Heart right ventricle (tissue), 16 donors: ENCODE measurements at regions not wholly inside any gene's neighbourhood (a gene's known extent, or its start where the extent isn't known, plus 50 kb on each side); places are given as distances from the start of the nearest gene placed in this dataset.

Source experiments
- ATAC-seq, 8 donors: fragments of 200-7000 bp; cut with Tn5 transposase; one replicate each; pipeline ENCODE4 v1.9.1; 2020; ENCODE audit warnings: mild to moderate bottlenecking in 8 of 8, moderate library complexity in 8 of 8, moderate number of reproducible peaks in 1 of 8
- DNase-seq, 2 donors: peaks; one replicate each; pipeline ENCODE4 v3.0.0-alpha.2; 2020
- H3K27ac ChIP-seq, 10 donors: fragments of 200-600 bp; sonication (generic) in 2 of 10; one replicate each; pipeline versions ENCODE4 v1.5.0 to v1.8.0; 2020 to 2022; ENCODE audit warnings: mild to moderate bottlenecking in 3 of 10
- H3K27me3 ChIP-seq, 7 donors: fragments of 200-600 bp; one replicate each; pipeline ENCODE4 v1.8.0; 2021 to 2022; ENCODE audit warnings: mild to moderate bottlenecking in 2 of 7
- H3K36me3 ChIP-seq, 9 donors: fragments of 200-600 bp; sonication (generic) in 1 of 9; one replicate each; pipeline versions ENCODE4 v1.5.0 to v1.8.0; 2020 to 2022; ENCODE audit warnings: mild to moderate bottlenecking in 2 of 9
- H3K4me1 ChIP-seq, 9 donors: fragments of 200-600 bp; sonication (generic) in 1 of 9; one replicate each; pipeline versions ENCODE4 v1.5.0 to v1.8.0; 2020 to 2022; ENCODE audit warnings: mild to moderate bottlenecking in 4 of 9
- H3K4me3 ChIP-seq, 10 donors: fragments of 200-600 bp; sonication (generic) in 2 of 10; one replicate each; pipeline versions ENCODE4 v1.5.0 to v1.8.0; 2020 to 2022; ENCODE audit warnings: mild to moderate bottlenecking in 7 of 10, moderate library complexity in 2 of 10
- H3K9me3 ChIP-seq, 11 donors: fragments of 200-600 bp in 10 of 11; sonication (generic) in 2 of 11; one replicate each; pipeline versions ENCODE4 v1.5.0 to v1.8.0; 2013 to 2022; ENCODE audit warnings: mild to moderate bottlenecking in 2 of 11, control low read depth in 1 of 11, moderate library complexity in 1 of 11
- WGBS, 2 donors: extraction: QIAGEN DNeasy Blood & Tissue Kit; methylation state at CpG; one replicate each; pipeline ENCODE4 v1.1.7; 2013; ENCODE audit warnings: inconsistent platforms in 1 of 2; 5-methylcytosine and 5-hydroxymethylcytosine counted together
- intact Hi-C, 10 donors: fragments of 100-400 bp; cut with DNase I; formaldehyde crosslinking; loops; one replicate each; pipeline versions ENCODE4 v1.11.1 to v1.14.2; 2022
- TF ChIP-seq, protein P1 (sequence below), 9 donors: fragments of 200-600 bp; sonication (generic) in 2 of 9; IDR thresholded peaks; one replicate each; pipeline versions ENCODE4 v1.5.0 to v1.8.0; 2021 to 2022; ENCODE audit warnings: antibody characterized with exemption in 9 of 9, mild to moderate bottlenecking in 5 of 9, moderate library complexity in 1 of 9
- donor health status: Arrhythmogenic right ventricular cardiomyopathy.
- donor health status: ischemic (EF 13 %, LVEDD 7.1; RV severe dilation, severe dysfunction).
- donor health status: healthy with polysubstance abuse.
- donor health status: DM: no; HTN: yes; CAD: no.
- donor health status: DM: no; HTN: no; CAD: no.
- donor health status: ischemic (EF 25% LVEDD 6.9; RV normal size, moderate dysfunction).
- donor health status: ischemic (EF 25% LVEDD 5.7; RV mildly dilated, moderate dysfunction).
- donor health status: healthy.
- donor health status: DM: yes; HTN: yes; CAD: no.
- donor health status: Ischemic cardiomyopathy.
- donor health status: ischemic (EF 35%, LVEDD 5.7; RV mildly dilated, moderate dysfunction).
- donor health status: nonischemic (EF 11% LVEDD 7.7; RV severe dilation, severe dysfunction).
- donor health status: DM: yes; HTN: yes; CAD: no.
- donor health status: PGD.
- donor health status: ischemic (EF 29% LVEDD 5.4; RV normal size, mild dysfunction).
- donor health status: nonischemic (EF 23%, LVEDD 6.1; RV moderate dilation, normal function).

DNA sequence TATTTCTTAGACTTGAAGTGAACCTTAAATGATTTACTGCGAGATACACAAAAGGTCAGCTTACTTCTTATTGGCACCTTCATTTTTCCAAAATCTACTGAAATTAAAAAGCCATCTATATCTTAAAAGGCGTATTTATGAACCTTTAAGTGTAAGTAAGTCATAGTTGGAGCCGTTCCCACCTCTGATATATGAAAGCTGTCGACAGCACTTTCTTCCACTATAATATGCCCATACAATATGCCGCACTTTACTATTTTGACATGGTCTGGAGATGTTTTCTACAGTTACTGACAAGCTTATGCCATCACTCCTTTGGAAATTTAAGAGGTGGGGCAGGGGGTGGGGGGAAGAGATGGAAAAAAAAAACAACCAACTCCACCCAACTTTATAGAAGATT is 155.3 kb downstream of the PHETA1 start:
- Histone ChIP-seq H3K27me3 (peaks cover 0 to 45% (median 17%) of the 10 kb centered on the region in 7 donors), H3K9me3 (no peaks in the 10 kb centered on the region), H3K4me1 (no peaks in the 10 kb centered on the region), H3K4me3 (no peak overlapping the region), H3K36me3 (no peaks in the 10 kb centered on the region), H3K27ac (no peak overlapping the region)
- ATAC-seq (no peak), DNase-seq (no peak)
- 71 to 73% methylated on average over 5 of the region's 5 CpGs for WGBS, 2 donors
- intact Hi-C loops = no loop called here
- TF ChIP-seq, protein P1, sequence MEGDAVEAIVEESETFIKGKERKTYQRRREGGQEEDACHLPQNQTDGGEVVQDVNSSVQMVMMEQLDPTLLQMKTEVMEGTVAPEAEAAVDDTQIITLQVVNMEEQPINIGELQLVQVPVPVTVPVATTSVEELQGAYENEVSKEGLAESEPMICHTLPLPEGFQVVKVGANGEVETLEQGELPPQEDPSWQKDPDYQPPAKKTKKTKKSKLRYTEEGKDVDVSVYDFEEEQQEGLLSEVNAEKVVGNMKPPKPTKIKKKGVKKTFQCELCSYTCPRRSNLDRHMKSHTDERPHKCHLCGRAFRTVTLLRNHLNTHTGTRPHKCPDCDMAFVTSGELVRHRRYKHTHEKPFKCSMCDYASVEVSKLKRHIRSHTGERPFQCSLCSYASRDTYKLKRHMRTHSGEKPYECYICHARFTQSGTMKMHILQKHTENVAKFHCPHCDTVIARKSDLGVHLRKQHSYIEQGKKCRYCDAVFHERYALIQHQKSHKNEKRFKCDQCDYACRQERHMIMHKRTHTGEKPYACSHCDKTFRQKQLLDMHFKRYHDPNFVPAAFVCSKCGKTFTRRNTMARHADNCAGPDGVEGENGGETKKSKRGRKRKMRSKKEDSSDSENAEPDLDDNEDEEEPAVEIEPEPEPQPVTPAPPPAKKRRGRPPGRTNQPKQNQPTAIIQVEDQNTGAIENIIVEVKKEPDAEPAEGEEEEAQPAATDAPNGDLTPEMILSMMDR (IDR thresholded peaks at IDR 0.05) = no peak

- H3K27ac ChIP-seq = no peak overlapping the region
- no peaks in the 10 kb centered on the region for H3K9me3 ChIP-seq
- intact Hi-C loops = no loop called here
- ATAC-seq (no peak), DNase-seq (no peak)
- 77 to 82% methylated on average over 12 of the region's 12 CpGs for WGBS, 2 donors
- peaks cover 0 to 43% (median 17%) of the 10 kb centered on the region in 7 donors for H3K27me3 ChIP-seq
- H3K4me3 ChIP-seq = no peak overlapping the region
- TF ChIP-seq, protein P1 (IDR thresholded peaks at IDR 0.05) = no peak
- H3K36me3 ChIP-seq = no peaks in the 10 kb centered on the region
- H3K4me1 ChIP-seq = no peaks in the 10 kb centered on the region
Observed at GRCh38 chr12:111212814-111213456, 156.0 kb downstream of the PHETA1 start.

DNA sequence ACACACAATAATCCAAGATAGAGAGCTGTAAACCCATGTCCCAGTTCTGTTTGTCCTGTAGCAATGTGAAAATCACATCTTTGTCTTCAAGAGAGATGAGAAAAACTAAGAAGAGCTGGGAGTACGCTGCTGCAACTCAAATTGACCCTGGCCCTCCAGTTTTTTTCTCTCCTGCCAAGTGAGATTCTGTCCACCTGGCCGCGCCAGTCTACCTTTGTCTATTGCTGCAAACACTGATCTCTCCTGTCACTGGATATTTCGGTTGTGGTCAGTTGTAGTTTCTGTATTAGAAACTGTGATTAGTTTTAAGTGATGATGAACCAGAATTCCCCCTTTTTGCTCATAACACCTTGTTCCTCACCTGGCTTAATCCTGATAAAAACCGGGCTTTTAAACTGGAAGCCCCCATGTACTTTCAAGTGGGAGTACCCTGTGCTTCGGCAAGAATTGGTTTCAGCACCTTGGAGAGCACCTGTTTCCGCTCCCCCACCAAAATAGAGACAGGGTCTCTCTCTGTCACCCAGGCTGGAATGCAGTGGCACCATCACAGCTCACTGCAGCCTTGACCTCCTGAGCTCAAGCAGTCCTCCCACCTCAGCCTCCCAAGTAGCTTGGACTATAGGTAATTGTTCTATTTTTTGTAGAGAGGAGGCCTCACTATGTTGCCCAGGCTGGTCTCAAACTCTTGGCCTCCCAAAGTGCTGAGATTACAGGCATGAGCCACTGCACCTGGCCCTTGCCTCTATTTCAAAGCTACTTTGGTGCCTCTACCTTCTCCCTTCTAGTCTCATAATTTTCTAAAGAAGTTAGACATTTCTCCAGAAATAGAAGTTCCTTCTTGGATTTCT is 156.8 kb downstream of the PHETA1 start:
- Histone ChIP-seq H3K27ac (no peak overlapping the region), H3K36me3 (no peaks in the 10 kb centered on the region), H3K4me1 (no peaks in the 10 kb centered on the region), H3K4me3 (no peak overlapping the region), H3K9me3 (no peaks in the 10 kb centered on the region), H3K27me3 (peaks cover 0 to 35% (median 14%) of the 10 kb centered on the region in 7 donors)
- DNase-seq (no peak), ATAC-seq (no peak)
- 41 to 42% methylated on average over 7 of the region's 7 CpGs for WGBS, 2 donors
- intact Hi-C loops = no loop called here
- TF ChIP-seq, protein P1 (IDR thresholded peaks at IDR 0.05) = no peak

DNA sequence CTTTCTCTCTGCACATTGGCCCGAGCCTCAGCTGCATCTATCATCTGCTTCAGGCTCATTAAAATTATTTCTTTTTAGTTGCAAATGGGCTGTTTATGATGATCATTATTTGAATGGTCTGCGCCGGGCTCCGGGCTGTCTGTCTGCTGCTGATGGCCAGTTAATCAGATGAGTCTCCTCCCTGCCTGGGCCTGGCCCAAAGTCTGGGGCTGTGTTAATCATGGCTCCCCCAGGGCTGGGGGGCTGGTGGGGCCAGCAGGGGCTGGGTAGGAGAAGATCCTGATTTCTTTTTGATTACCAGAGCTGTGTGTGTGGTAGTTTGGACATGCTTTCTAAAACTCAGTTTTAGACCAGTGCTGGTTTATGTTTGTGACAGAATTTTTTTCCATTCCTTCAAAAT is 159.1 kb downstream of the PHETA1 start:
- no peak overlapping the region for H3K27ac ChIP-seq
- ATAC-seq = no peak
- WGBS, 2 donors = 69 to 82% methylated on average over 4 of the region's 4 CpGs
- peaks cover 0 to 21% (median 12%) of the 10 kb centered on the region in 7 donors for H3K27me3 ChIP-seq
- TF ChIP-seq, protein P1 (IDR thresholded peaks at IDR 0.05) = no peak
- H3K4me1 ChIP-seq = no peaks in the 10 kb centered on the region
- H3K4me3 ChIP-seq = no peak overlapping the region
- DNase-seq = no peak
- H3K9me3 ChIP-seq = no peaks in the 10 kb centered on the region
- intact Hi-C loops = no loop called here
- no peaks in the 10 kb centered on the region for H3K36me3 ChIP-seq
